ENCODE measurements at regions not wholly inside any gene's neighbourhood (a gene's known extent, or its start where the extent isn't known, plus 50 kb on each side); places are given as distances from the start of the nearest gene placed in this dataset.

- CTCF ChIA-PET: no interaction called here
- no peak overlapping the region for H2AFZ ChIP-seq (ENCODE audit: control insufficient read depth, low read depth, low read length)
- FAIRE-seq: no peak
- H4K20me1 ChIP-seq (ENCODE audit: control insufficient read depth, insufficient read depth): no peaks in the 10 kb centered on the region
- whole genome bisulfite sequencing (ENCODE audit: insufficient coverage, insufficient replicate concordance, low lambda C conversion rate, missing lambda C conversion rate): 69% methylated on average over 20 of the region's 20 CpGs
- SMC1A ChIA-PET (ENCODE audit: uncharacterized antibody, unreplicated experiment): no interaction called here
- intact Hi-C loops (cut with micrococcal nuclease; ENCODE audit: unreplicated experiment) (no loop called here), in situ Hi-C loops (cut with MboI) (no loop called here)
- no peak overlapping the region for H3K27ac ChIP-seq (ENCODE audit: control insufficient read depth, insufficient read depth)
- no peaks in the 10 kb centered on the region; the same call in 2 of the 3 replicates for H3K9me3 ChIP-seq (replicated peaks; ENCODE audit: control insufficient read depth, insufficient read depth, low read length)
- no peaks in the 10 kb centered on the region for H3K4me1 ChIP-seq (ENCODE audit: control insufficient read depth, insufficient read depth, low read length)
- BruUV-seq (replicated peaks): no TSS peak
- no peak for TF ChIP-seq BHLHE40 (IDR thresholded peaks at IDR 0.05; ENCODE audit: borderline replicate concordance in 1 of 2, low read depth in 2 of 2, low read length in 1 of 2)
- H3K36me3 ChIP-seq (ENCODE audit: control insufficient read depth in 2 of 2, insufficient read depth in 2 of 2, low read length in 1 of 2): no peaks in the 10 kb centered on the region
- no peak overlapping the region for H3K9ac ChIP-seq (ENCODE audit: control insufficient read depth, insufficient read depth, low read length)
- no peak overlapping the region for H3K4me2 ChIP-seq (ENCODE audit: control insufficient read depth, insufficient read depth)
- POLR2A ChIA-PET: no interaction called here
- H3K27me3 ChIP-seq (replicated peaks in 1 of 2; ENCODE audit: control insufficient read depth in 2 of 2, insufficient read depth in 2 of 2, low read length in 1 of 2): no peaks in the 10 kb centered on the region
- no peaks in the 10 kb centered on the region for H3K79me2 ChIP-seq (ENCODE audit: control insufficient read depth, insufficient read depth, low read length)
- RAD21 ChIA-PET (ENCODE audit: unreplicated experiment): no interaction called here
- no peak overlapping the region for H3K4me3 ChIP-seq
- no peak for ATAC-seq
- no peak for DNase-seq (ENCODE audit: low read depth, low spot score)
Measured at GRCh38 chr5:3282841-3283240, 312.8 kb upstream of the IRX1 start.

- POLR2A ChIA-PET: no interaction called here
- in situ Hi-C loops (cut with MboI): no loop called here
- RAD21 ChIA-PET (ENCODE audit: unreplicated experiment): no interaction called here
Measured at GRCh38 chr5:3281366-3281765, 314.3 kb upstream of the IRX1 start.

More at GRCh38 chr5:3281366-3281765, 314.3 kb upstream of the IRX1 start:
- no peak overlapping the region for H3K9ac ChIP-seq (ENCODE audit: control insufficient read depth, insufficient read depth, low read length)
- no peaks in the 10 kb centered on the region; the same call in 2 of the 3 replicates for H3K9me3 ChIP-seq (replicated peaks; ENCODE audit: control insufficient read depth, insufficient read depth, low read length)
- CTCF ChIA-PET: no interaction called here
- no peak for FAIRE-seq
- H3K36me3 ChIP-seq (ENCODE audit: control insufficient read depth in 2 of 2, insufficient read depth in 2 of 2, low read length in 1 of 2): no peaks in the 10 kb centered on the region
- no peaks in the 10 kb centered on the region for H3K4me1 ChIP-seq (ENCODE audit: control insufficient read depth, insufficient read depth, low read length)
- SMC1A ChIA-PET (ENCODE audit: uncharacterized antibody, unreplicated experiment): no interaction called here
- BruUV-seq (replicated peaks): no TSS peak
- H3K27ac ChIP-seq (ENCODE audit: control insufficient read depth, insufficient read depth): no peak overlapping the region
- no peak overlapping the region for H3K4me3 ChIP-seq
- TF ChIP-seq ATF7 (IDR thresholded peaks at IDR 0.05; ENCODE audit: low read depth) (no peak), BCL11A (IDR thresholded peaks at IDR 0.05; ENCODE audit: low read depth, low read length) (no peak), EZH2 (IDR thresholded peaks at IDR 0.05; ENCODE audit: borderline replicate concordance, control insufficient read depth, low read depth, low read length) (no peak), BACH1 (IDR thresholded peaks at IDR 0.05; ENCODE audit: borderline replicate concordance) (no peak)
- no peaks in the 10 kb centered on the region for H4K20me1 ChIP-seq (ENCODE audit: control insufficient read depth, insufficient read depth)
- DNase-seq (ENCODE audit: low read depth, low spot score): no peak
- H3K27me3 ChIP-seq (replicated peaks in 1 of 2; ENCODE audit: control insufficient read depth in 2 of 2, insufficient read depth in 2 of 2, low read length in 1 of 2): no peaks in the 10 kb centered on the region
- no peak overlapping the region for H2AFZ ChIP-seq (ENCODE audit: control insufficient read depth, low read depth, low read length)
- H3K4me2 ChIP-seq (ENCODE audit: control insufficient read depth, insufficient read depth): no peak overlapping the region
- intact Hi-C loops (cut with micrococcal nuclease; ENCODE audit: unreplicated experiment): no loop called here
- ATAC-seq: no peak
- WGBS (ENCODE audit: insufficient coverage, insufficient replicate concordance, low lambda C conversion rate, missing lambda C conversion rate): 2% methylated on average over 6 of the region's 7 CpGs
- H3K79me2 ChIP-seq (ENCODE audit: control insufficient read depth, insufficient read depth, low read length): no peaks in the 10 kb centered on the region
